Liver (tissue), 3 donors: ENCODE measurements at regions not wholly inside any gene's neighbourhood (a gene's known extent, or its start where the extent isn't known, plus 50 kb on each side); places are given as distances from the start of the nearest gene placed in this dataset.

Source experiments
- CTCF ChIP-seq: fragments of 150-350 bp; IDR thresholded peaks from 2 replicates; pipeline ENCODE4 v1.5.1; 2017; ENCODE audit warnings: improper control_type of control experiment, low read depth, low read length; ENCODE audit not compliant: missing input control
- FOXA2 ChIP-seq: IDR thresholded peaks from 2 replicates; pipeline ENCODE4 v1.6.1; 2016; ENCODE audit warnings: antibody characterized with exemption
- GABPA ChIP-seq, 2 donors: IDR thresholded peaks in 1 of 2; conservative IDR thresholded peaks in 1 of 2; 2 replicates each; pipeline ENCODE4 v1.6.1; 2016; ENCODE audit warnings: antibody characterized with exemption in 2 of 2, mild to moderate bottlenecking in 1 of 2, moderate library complexity in 1 of 2
- HNF4G ChIP-seq: IDR thresholded peaks from 2 replicates; pipeline ENCODE4 v1.6.1; 2016; ENCODE audit warnings: antibody characterized with exemption
- JUND ChIP-seq, 2 donors: IDR thresholded peaks; 2 replicates each; pipeline ENCODE4 v1.6.1; 2016; ENCODE audit warnings: antibody characterized with exemption in 2 of 2
- MAX ChIP-seq: IDR thresholded peaks from 2 replicates; pipeline ENCODE4 v1.6.1; 2016; ENCODE audit warnings: antibody characterized with exemption
- REST ChIP-seq: IDR thresholded peaks from 2 replicates; pipeline ENCODE4 v1.6.1; 2016; ENCODE audit warnings: antibody characterized with exemption, mild to moderate bottlenecking
- SP1 ChIP-seq: IDR thresholded peaks from 2 replicates; pipeline ENCODE4 v1.6.1; 2018; ENCODE audit warnings: antibody characterized with exemption, mild to moderate bottlenecking
- TAF1 ChIP-seq: conservative IDR thresholded peaks from 2 replicates; pipeline ENCODE4 v1.6.1; 2016; ENCODE audit warnings: antibody characterized with exemption, mild to moderate bottlenecking
- YY1 ChIP-seq: IDR thresholded peaks from 2 replicates; pipeline ENCODE4 v1.6.1; 2016; ENCODE audit warnings: antibody characterized with exemption, mild to moderate bottlenecking
- TF ChIP-seq, protein P1 (sequence below): IDR thresholded peaks from 2 replicates; pipeline ENCODE4 v1.6.1; 2016; ENCODE audit warnings: antibody characterized with exemption
- donor health status: healthy.
- donor health status: healthy.

GRCh38 chr1:101141376-101141775 is 95.4 kb upstream of the S1PR1 start:
- TF ChIP-seq MAX, result no peak
- no peak for TF ChIP-seq CTCF
- no peak for TF ChIP-seq TAF1
- TF ChIP-seq GABPA (IDR thresholded peaks at IDR 0.05 in 1 of 2, conservative IDR thresholded peaks at IDR 0.05 in 1 of 2), result no peak
- no peak for TF ChIP-seq SP1
- TF ChIP-seq FOXA2, result no peak
- TF ChIP-seq YY1, result no peak
- TF ChIP-seq, protein P1, sequence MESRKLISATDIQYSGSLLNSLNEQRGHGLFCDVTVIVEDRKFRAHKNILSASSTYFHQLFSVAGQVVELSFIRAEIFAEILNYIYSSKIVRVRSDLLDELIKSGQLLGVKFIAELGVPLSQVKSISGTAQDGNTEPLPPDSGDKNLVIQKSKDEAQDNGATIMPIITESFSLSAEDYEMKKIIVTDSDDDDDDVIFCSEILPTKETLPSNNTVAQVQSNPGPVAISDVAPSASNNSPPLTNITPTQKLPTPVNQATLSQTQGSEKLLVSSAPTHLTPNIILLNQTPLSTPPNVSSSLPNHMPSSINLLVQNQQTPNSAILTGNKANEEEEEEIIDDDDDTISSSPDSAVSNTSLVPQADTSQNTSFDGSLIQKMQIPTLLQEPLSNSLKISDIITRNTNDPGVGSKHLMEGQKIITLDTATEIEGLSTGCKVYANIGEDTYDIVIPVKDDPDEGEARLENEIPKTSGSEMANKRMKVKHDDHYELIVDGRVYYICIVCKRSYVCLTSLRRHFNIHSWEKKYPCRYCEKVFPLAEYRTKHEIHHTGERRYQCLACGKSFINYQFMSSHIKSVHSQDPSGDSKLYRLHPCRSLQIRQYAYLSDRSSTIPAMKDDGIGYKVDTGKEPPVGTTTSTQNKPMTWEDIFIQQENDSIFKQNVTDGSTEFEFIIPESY, result no peak
- TF ChIP-seq REST, result no peak
- TF ChIP-seq JUND (IDR thresholded peaks at IDR 0.05), result no peak
- no peak for TF ChIP-seq HNF4G
